Heart left ventricle (tissue), 13 donors: ENCODE measurements at regions not wholly inside any gene's neighbourhood (a gene's known extent, or its start where the extent isn't known, plus 50 kb on each side); places are given as distances from the start of the nearest gene placed in this dataset.
"Not testable (repeated sequence)": the region's sequence is repeated elsewhere in the genome, so short reads cannot be mapped to it uniquely, and the experiment has no call there.

Source experiments
- POLR2A ChIP-seq, 2 donors: fragments of 450-650 bp; IDR thresholded peaks; one replicate each; pipeline ENCODE4 v1.6.1; 2017; ENCODE audit warnings: antibody characterized with exemption in 2 of 2, mild to moderate bottlenecking in 2 of 2, moderate library complexity in 2 of 2
- TF ChIP-seq, protein P1 (sequence below), 12 donors: fragments of 200-600 bp; sonication (generic) in 4 of 12; IDR thresholded peaks; one replicate each; pipeline versions ENCODE4 v1.5.0 to v1.8.0; 2018 to 2022; ENCODE audit warnings: antibody characterized with exemption in 12 of 12, mild to moderate bottlenecking in 5 of 12
- donor health status: ischemic (EF 13 %, LVEDD 7.1; RV severe dilation, severe dysfunction).
- donor health status: DM: no; HTN: yes; CAD: no.
- donor health status: DM: no; HTN: no; CAD: no.
- donor health status: ischemic (EF 25% LVEDD 6.9; RV normal size, moderate dysfunction).
- donor health status: ischemic (EF 25% LVEDD 5.7; RV mildly dilated, moderate dysfunction).
- donor health status: ischemic (EF 35%, LVEDD 5.7; RV mildly dilated, moderate dysfunction).
- donor health status: nonischemic (EF 11% LVEDD 7.7; RV severe dilation, severe dysfunction).
- donor health status: DM: yes; HTN: yes; CAD: no.
- donor health status: PGD.
- donor health status: ischemic (EF 29% LVEDD 5.4; RV normal size, mild dysfunction).
- donor health status: nonischemic (EF 23%, LVEDD 6.1; RV moderate dilation, normal function).

DNA sequence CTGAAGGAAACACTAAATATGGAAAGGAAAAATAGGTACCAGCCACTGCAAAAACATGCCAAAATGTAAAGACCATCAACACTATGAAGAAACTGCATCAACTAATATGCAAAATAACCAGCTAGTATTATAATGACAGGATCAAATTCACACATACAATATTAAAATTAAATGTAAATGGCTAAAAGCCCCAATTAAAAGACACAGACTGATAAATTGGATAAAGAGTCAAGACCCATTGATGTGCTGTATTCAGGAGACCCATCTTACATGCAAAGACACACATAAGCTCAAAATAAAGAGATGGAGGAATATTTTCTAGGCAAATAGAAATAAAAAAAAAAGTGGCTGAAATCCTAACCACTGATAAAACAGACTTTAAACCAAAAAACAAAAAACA lies 427.5 kb upstream of the ADGRB3 start:
- not testable (repeated sequence) for TF ChIP-seq POLR2A (IDR thresholded peaks at IDR 0.05)
- TF ChIP-seq, protein P1, sequence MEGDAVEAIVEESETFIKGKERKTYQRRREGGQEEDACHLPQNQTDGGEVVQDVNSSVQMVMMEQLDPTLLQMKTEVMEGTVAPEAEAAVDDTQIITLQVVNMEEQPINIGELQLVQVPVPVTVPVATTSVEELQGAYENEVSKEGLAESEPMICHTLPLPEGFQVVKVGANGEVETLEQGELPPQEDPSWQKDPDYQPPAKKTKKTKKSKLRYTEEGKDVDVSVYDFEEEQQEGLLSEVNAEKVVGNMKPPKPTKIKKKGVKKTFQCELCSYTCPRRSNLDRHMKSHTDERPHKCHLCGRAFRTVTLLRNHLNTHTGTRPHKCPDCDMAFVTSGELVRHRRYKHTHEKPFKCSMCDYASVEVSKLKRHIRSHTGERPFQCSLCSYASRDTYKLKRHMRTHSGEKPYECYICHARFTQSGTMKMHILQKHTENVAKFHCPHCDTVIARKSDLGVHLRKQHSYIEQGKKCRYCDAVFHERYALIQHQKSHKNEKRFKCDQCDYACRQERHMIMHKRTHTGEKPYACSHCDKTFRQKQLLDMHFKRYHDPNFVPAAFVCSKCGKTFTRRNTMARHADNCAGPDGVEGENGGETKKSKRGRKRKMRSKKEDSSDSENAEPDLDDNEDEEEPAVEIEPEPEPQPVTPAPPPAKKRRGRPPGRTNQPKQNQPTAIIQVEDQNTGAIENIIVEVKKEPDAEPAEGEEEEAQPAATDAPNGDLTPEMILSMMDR (IDR thresholded peaks at IDR 0.05) = not testable (repeated sequence)
